RKO (cell line): ENCODE measurements at regions not wholly inside any gene's neighbourhood (a gene's known extent, or its start where the extent isn't known, plus 50 kb on each side); places are given as distances from the start of the nearest gene placed in this dataset.

Experiments
- DNase-seq: peaks from one replicate; pipeline ENCODE4 v3.0.0-alpha.2; 2016; ENCODE audit warnings: low spot score

DNA sequence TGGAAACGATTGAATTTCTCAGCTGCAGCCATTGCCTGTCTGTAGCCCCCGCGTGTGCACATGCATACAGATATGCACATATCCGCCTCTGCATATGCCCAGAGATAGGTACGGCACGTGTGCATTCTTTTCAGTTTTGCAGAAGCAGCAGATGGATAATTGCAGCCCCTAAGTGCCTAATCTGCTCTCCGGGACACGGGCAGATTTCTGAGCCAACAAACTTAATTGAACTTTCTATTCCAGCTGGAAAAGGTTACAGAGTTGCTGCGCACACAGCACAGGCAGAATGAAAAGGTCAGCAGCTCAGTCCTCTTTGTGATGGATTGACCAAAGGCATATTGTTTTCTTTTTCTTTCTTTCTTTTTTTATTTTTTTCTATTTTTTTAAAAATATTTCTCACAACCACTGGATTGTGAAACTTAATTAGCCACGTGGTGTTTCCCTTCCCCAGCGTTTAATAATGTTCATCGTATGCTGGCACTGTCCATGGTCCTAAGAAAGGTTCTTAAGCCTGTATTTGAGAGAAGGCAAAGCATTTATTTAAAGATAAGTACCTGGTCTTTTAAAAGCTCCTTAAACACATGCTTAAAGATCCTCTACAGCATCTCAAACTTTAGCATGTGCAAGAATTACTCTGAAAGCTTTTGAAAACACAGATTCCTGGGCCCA lies 270.2 kb upstream of the BRINP1 start:
- DNase-seq: peak; percentile 45

GRCh38 chr9:119634006-119634405 lies 264.8 kb upstream of the BRINP1 start:
- DNase-seq: no peak

- DNase-seq: no peak
These were observed 242.3 kb upstream of the BRINP1 start for GRCh38 chr9:119611565-119611964.

GRCh38 chr9:119609277-119609971 lies 240.2 kb upstream of the BRINP1 start:
- no peak for DNase-seq

- DNase-seq: no peak
These were observed 232.4 kb upstream of the BRINP1 start for GRCh38 chr9:119601632-119602031.

DNA sequence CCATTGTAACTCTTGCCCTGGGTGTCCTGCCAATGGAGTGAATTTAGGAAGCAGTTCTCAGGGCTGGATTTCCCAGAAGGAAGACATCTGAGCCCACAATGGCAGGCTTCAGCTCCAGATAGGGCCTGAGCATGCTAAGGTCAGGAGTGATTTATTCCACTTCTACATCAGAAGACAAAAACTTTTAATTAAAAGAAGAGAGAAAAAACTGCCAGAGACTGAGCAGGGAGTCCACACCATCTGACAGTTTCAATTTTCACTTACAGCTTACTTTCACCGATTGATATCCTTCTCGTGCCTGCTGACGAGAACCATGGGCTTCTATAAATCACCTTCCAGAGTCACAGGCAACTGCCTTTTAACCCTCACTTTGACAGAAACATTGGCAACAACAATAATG lies 228.3 kb upstream of the BRINP1 start:
- DNase-seq: no peak

GRCh38 chr9:119596703-119597102 lies 227.5 kb upstream of the BRINP1 start:
- DNase-seq: no peak

DNA sequence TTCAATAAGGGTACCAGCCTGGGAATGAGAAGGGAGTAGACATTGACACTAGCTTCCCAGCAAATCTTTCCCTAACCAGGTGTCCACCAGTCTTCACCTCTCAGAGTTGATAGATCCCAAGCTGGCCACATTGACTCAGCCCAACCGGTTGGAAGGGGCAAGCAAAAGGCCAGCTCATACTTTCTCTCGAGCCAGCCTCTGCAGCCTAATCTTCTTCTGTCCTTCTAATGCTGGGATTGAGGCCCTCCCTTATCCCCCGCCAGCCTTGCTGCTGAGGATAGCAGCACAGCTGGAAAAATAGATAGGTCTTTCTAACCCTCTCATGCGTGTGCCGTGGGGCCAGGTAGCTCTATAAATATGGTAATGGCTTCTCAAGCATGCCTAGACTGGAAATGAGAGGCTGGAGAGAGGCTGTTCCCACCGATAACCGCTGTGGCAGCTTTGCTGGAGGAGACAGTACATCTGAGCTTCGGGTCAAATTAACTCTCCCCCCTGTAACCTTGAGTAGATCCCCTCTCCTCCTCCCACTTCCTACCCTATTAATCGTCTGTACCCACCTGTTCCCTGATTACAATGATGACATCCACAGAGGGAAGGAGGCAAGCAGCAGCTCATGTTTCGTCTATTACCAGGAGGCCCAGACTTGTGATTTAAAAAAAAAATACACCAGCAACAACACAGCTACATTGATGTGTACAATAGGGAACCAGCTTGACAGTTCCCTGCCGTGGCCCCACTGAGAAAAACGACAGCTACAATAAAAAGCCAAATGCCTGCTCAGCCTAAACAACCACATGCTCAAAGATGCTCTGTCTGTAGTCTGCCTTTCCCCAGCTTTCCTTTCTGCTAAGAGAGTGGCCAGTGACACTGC lies 219.9 kb upstream of the BRINP1 start:
- DNase-seq: no peak

DNA sequence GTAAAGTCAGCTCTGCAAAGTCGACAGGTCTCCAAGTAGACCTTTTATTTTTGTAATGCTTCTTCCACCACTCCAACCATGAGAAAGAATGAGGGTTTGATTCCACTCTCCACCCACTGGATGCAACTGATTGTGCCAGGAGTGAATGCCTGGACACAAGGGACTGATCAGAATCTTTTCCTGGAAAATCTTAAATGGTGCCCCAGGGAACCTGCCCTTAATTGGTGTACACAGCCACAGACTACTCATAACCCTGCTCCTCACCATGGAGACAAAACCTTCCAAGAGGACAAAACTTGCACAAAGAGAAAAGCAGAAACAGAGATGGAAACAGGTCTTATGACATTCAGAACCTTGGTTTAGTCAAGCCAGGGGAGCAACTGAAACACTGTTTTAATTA lies 208.6 kb upstream of the BRINP1 start:
- no peak for DNase-seq

GRCh38 chr9:119559986-119560385 lies 190.8 kb upstream of the BRINP1 start:
- DNase-seq: no peak

GRCh38 chr9:119559056-119559455 lies 189.8 kb upstream of the BRINP1 start:
- DNase-seq: no peak

DNA sequence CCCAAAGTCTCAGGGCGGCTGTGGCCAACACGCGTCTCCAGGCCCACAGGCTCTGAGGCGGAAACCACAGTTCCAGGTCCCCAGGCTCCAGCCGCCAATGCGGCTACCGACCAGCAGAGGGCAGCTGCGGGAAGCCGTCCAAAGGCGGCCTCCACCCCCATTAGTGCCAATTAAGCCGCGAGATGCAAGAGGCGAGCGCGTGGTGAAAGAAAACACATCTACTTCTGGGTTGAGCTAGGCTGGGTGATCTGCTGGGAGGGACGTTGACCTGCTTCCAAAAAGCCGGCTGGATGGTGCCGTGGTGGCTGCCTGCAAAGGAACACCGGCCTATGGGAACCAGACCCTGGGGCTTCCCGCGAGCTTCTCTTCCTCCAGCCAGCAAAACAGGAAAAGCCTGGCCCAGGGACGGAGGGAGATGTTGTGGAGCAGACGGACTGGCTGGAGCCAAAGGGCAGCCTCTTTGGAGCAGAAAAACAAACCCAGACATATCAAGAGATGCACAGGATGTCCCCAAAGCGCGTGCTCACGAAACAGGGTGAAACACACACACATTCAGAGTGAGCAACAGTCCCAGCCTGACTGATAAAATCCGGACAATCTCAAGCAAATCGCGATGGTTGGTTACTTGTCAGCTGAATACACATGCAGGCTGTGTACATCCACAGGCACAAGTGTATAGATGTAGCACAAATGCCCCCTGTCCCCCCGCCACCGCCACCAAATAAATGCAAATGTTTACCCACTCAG lies 187.1 kb upstream of the BRINP1 start:
- peak; percentile 53 for DNase-seq

GRCh38 chr9:119544492-119544891 lies 175.3 kb upstream of the BRINP1 start:
- DNase-seq: no peak

DNA sequence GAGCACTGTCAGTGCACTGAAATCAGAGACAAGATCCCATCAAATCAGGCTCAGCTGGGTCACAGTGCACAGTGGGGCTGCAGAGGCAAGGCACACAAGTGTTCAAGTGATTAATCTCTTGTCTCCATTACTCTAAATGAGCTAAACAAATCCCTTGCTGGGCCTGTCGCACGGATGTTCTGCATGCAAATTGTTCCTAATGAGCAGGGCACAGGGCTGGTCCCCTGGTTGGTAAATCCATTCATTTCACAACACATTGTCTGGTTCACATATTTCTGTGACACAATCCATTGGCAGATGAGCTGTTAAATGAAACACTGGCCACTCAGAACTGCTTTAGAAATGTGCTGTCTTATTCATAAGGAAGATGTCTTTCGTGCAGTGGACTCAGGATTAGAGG lies 167.9 kb upstream of the BRINP1 start:
- no peak for DNase-seq

GRCh38 chr9:119533504-119533903 lies 164.3 kb upstream of the BRINP1 start:
- DNase-seq: no peak

- no peak for DNase-seq
These were observed 157.5 kb upstream of the BRINP1 start for GRCh38 chr9:119526698-119527097.

- no peak for DNase-seq
These were observed 154.3 kb upstream of the BRINP1 start for GRCh38 chr9:119523508-119523907.

DNA sequence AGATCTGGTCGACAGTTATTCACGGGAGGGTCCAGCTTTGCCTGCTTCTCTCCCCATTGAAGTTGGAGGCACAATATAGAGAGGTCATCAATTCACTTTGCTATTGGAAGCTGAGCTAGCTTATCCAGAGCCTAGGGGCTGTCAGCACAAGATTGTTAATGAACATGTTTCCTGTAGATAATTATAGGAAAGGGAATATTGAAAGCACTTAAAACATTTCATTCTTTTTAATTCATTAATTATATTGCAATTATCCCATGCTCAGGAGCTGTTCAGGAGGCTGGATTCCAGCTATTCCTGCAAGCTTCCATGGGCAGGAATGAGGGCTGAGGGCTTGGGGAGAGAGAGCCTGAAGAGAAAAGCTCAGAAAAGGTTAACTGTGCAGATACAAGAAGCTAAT lies 153.1 kb upstream of the BRINP1 start:
- no peak for DNase-seq

DNA sequence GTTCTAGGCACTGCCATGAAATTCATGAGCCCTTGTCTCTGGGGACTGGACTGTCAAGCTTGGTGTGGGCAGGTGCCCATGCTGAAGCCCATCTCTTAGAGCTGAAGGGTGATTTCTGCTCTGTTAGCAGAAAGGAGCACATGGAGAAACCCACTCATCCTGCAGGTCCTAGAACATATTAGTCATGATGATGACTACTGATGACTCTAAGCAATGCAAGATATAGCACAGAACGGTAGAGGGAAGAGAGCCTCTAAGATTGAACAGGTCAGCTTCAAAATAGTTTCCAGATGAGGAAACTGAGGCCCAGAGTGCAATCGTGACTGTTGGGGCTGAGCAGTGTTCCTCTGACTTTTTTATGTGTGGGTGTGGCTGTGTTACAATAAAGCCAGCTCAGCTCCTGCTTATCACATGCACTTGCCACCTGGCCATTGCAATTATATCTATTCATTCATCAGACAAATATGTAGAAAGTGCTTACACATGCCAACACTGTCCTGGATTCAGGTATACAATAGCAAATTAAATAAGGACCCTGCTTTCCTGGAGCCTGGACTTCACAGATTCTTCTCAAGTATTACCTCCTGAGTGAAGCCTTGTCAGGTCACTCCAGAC lies 140.2 kb upstream of the BRINP1 start:
- peak; percentile 44 for DNase-seq

- DNase-seq: no peak
These were observed 132.1 kb upstream of the BRINP1 start for GRCh38 chr9:119501374-119501773.

- DNase-seq: no peak
These were observed 131.0 kb upstream of the BRINP1 start for GRCh38 chr9:119500072-119500771.
